ENCODE measurements at regions not wholly inside any gene's neighbourhood (a gene's known extent, or its start where the extent isn't known, plus 50 kb on each side); places are given as distances from the start of the nearest gene placed in this dataset.

- TF ChIP-seq CTCF (IDR thresholded peaks at IDR 0.05): no peak
- TF ChIP-seq EP300 (IDR thresholded peaks at IDR 0.05): no peak
Measured at GRCh38 chr4:145278341-145279121, 98.1 kb upstream of the OTUD4 start.

Data from ovary (tissue), 3 donors.